ENCODE measurements at regions not wholly inside any gene's neighbourhood (a gene's known extent, or its start where the extent isn't known, plus 50 kb on each side); places are given as distances from the start of the nearest gene placed in this dataset.
A peak's percentile ranks its signal among the peaks of the same experiment; 100 is the strongest.

DNA sequence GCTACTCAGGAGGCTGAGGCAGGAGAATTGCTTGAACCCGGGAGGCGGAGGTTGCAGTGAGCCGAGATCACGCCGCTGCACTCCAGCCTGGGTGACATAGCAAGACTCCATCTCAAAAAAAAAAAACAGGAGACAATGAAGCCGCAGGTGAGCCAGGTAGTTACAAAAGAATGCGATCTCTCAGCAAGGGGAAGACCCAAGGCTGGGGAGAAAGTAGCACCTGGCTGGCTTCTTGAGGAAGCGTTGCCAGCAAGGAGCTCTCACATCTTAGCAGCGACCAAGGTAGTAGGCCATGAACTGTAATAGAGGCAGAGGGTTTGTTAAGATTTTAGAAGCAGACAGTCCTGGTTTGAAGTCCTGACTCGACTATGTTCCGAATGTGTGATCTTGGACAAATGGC lies 175.0 kb downstream of the AIPL1 start:
- Histone ChIP-seq H2AFZ (ENCODE audit: low read depth, low read length) (no peak overlapping the region), H3K9ac (ENCODE audit: low read length) (no peak overlapping the region), H3K9me3 (ENCODE audit: insufficient read depth, low read depth, low read length) (no peaks in the 10 kb centered on the region), H3K27ac (ENCODE audit: low read depth, low read length) (no peak overlapping the region), H3K4me1 (ENCODE audit: insufficient read depth, low read length) (peaks cover 10% of the 10 kb centered on the region), H4K20me1 (ENCODE audit: insufficient read depth, low read length) (no peaks in the 10 kb centered on the region), H3K79me2 (ENCODE audit: insufficient read depth, low read length) (no peaks in the 10 kb centered on the region), H3K4me2 (ENCODE audit: low read length) (no peak overlapping the region), H3K36me3 (ENCODE audit: insufficient read depth, low read length) (no peaks in the 10 kb centered on the region), H3K27me3 (ENCODE audit: insufficient read depth, low read length) (peaks cover 2% of the 10 kb centered on the region), H3K4me3 (ENCODE audit: insufficient read depth, low read depth, low read length) (no peak overlapping the region)
- DNase-seq (ENCODE audit: low read depth) (no peak), FAIRE-seq (no peak)
- H3K27me3 Mint-ChIP-seq (ENCODE audit: low read depth, unreplicated experiment), result peaks cover 19% of the 10 kb centered on the region
- H3K4me3 Mint-ChIP-seq (ENCODE audit: unreplicated experiment), result no peak overlapping the region
- no peak overlapping the region for H3K27ac Mint-ChIP-seq (ENCODE audit: unreplicated experiment)
- no peaks in the 10 kb centered on the region for H3K36me3 Mint-ChIP-seq (ENCODE audit: low read depth, unreplicated experiment)
- TF ChIP-seq, protein P1, sequence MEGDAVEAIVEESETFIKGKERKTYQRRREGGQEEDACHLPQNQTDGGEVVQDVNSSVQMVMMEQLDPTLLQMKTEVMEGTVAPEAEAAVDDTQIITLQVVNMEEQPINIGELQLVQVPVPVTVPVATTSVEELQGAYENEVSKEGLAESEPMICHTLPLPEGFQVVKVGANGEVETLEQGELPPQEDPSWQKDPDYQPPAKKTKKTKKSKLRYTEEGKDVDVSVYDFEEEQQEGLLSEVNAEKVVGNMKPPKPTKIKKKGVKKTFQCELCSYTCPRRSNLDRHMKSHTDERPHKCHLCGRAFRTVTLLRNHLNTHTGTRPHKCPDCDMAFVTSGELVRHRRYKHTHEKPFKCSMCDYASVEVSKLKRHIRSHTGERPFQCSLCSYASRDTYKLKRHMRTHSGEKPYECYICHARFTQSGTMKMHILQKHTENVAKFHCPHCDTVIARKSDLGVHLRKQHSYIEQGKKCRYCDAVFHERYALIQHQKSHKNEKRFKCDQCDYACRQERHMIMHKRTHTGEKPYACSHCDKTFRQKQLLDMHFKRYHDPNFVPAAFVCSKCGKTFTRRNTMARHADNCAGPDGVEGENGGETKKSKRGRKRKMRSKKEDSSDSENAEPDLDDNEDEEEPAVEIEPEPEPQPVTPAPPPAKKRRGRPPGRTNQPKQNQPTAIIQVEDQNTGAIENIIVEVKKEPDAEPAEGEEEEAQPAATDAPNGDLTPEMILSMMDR (IDR thresholded peaks at IDR 0.05; ENCODE audit: insufficient read depth, low read depth, low read length), result no peak
- no peak for TF ChIP-seq EZH2 (IDR thresholded peaks at IDR 0.05; ENCODE audit: insufficient read depth, low read length)
- H3K9me3 Mint-ChIP-seq (ENCODE audit: unreplicated experiment), result no peaks in the 10 kb centered on the region
- H3K4me1 Mint-ChIP-seq (ENCODE audit: low read depth, unreplicated experiment), result peaks cover 12% of the 10 kb centered on the region

DNA sequence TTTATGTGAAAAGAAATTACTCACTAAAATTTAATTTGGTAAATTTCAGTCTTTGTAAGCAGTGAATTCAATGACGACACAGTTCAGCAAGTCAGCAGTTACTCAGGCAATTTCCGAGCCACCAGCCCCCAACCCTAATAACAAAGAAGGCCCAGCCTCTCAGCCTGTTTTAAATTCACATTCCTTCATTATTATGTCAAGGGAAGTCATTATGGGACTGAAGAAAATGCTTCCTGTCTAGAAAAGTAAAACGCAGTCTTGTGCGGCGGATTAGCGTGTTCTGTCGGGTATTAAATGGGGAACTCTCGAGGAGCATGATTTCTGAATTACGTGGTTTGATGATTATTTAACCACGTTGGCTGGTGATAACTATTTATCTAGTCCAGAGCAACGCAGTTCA lies 177.6 kb downstream of the AIPL1 start:
- Mint-ChIP-seq H3K27me3 (ENCODE audit: low read depth, unreplicated experiment) (peaks cover 15% of the 10 kb centered on the region), H3K36me3 (ENCODE audit: low read depth, unreplicated experiment) (no peaks in the 10 kb centered on the region), H3K9me3 (ENCODE audit: unreplicated experiment) (no peaks in the 10 kb centered on the region), H3K4me3 (ENCODE audit: unreplicated experiment) (no peak overlapping the region), H3K4me1 (ENCODE audit: low read depth, unreplicated experiment) (peaks cover 12% of the 10 kb centered on the region), H3K27ac (ENCODE audit: unreplicated experiment) (peak overlapping the region; percentile 91)
- FAIRE-seq (no peak), DNase-seq (ENCODE audit: low read depth) (peak; percentile 76)
- Histone ChIP-seq H3K27ac (ENCODE audit: low read depth, low read length) (peak overlapping the region; percentile 71), H3K4me2 (ENCODE audit: low read length) (peak overlapping the region; percentile 78), H3K4me3 (ENCODE audit: insufficient read depth, low read depth, low read length) (peak overlapping the region; percentile 44), H3K9me3 (ENCODE audit: insufficient read depth, low read depth, low read length) (no peaks in the 10 kb centered on the region), H4K20me1 (ENCODE audit: insufficient read depth, low read length) (no peaks in the 10 kb centered on the region), H3K36me3 (ENCODE audit: insufficient read depth, low read length) (no peaks in the 10 kb centered on the region), H3K27me3 (ENCODE audit: insufficient read depth, low read length) (no peaks in the 10 kb centered on the region), H3K4me1 (ENCODE audit: insufficient read depth, low read length) (peaks cover 13% of the 10 kb centered on the region), H3K9ac (ENCODE audit: low read length) (peak overlapping the region; percentile 69), H3K79me2 (ENCODE audit: insufficient read depth, low read length) (no peaks in the 10 kb centered on the region), H2AFZ (ENCODE audit: low read depth, low read length) (peak overlapping the region; percentile 53)
- TF ChIP-seq EZH2 (IDR thresholded peaks at IDR 0.05; ENCODE audit: insufficient read depth, low read length), result no peak
- TF ChIP-seq, protein P1 (IDR thresholded peaks at IDR 0.05; ENCODE audit: insufficient read depth, low read depth, low read length), result no peak

DNA sequence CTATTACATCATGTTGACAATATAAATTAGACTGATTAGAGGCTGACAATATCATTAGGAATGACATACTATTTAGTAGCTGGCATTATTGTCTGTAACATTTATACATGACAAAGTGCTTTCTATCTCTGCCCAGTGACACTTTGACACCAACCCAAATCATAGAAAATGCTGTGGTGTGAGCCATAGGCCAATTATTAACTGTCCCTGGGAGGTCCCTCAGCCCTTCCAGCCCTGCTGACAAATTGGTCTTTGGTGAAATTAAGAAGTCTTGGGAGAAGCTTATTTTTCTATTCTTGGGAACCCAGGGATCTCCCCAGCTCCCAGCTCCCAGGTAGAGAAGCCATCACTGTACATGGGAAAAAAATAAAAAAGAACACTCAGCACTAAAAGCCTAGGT lies 179.6 kb downstream of the AIPL1 start:
- no peaks in the 10 kb centered on the region for H4K20me1 ChIP-seq (ENCODE audit: insufficient read depth, low read length)
- no peak for DNase-seq (ENCODE audit: low read depth)
- no peak for FAIRE-seq
- H3K9ac ChIP-seq (ENCODE audit: low read length), result no peak overlapping the region
- TF ChIP-seq EZH2 (IDR thresholded peaks at IDR 0.05; ENCODE audit: insufficient read depth, low read length), result no peak
- TF ChIP-seq, protein P1 (IDR thresholded peaks at IDR 0.05; ENCODE audit: insufficient read depth, low read depth, low read length), result no peak
- H3K27ac ChIP-seq (ENCODE audit: low read depth, low read length), result no peak overlapping the region
- no peak overlapping the region for H2AFZ ChIP-seq (ENCODE audit: low read depth, low read length)
- Mint-ChIP-seq H3K9me3 (ENCODE audit: unreplicated experiment) (no peaks in the 10 kb centered on the region), H3K27me3 (ENCODE audit: low read depth, unreplicated experiment) (peaks cover 16% of the 10 kb centered on the region), H3K4me3 (ENCODE audit: unreplicated experiment) (no peak overlapping the region), H3K27ac (ENCODE audit: unreplicated experiment) (no peak overlapping the region), H3K4me1 (ENCODE audit: low read depth, unreplicated experiment) (peaks cover 8% of the 10 kb centered on the region), H3K36me3 (ENCODE audit: low read depth, unreplicated experiment) (no peaks in the 10 kb centered on the region)
- H3K27me3 ChIP-seq (ENCODE audit: insufficient read depth, low read length), result no peaks in the 10 kb centered on the region
- H3K79me2 ChIP-seq (ENCODE audit: insufficient read depth, low read length), result no peaks in the 10 kb centered on the region
- H3K36me3 ChIP-seq (ENCODE audit: insufficient read depth, low read length), result no peaks in the 10 kb centered on the region
- H3K4me3 ChIP-seq (ENCODE audit: insufficient read depth, low read depth, low read length), result no peak overlapping the region
- H3K4me1 ChIP-seq (ENCODE audit: insufficient read depth, low read length), result peaks cover 13% of the 10 kb centered on the region
- no peaks in the 10 kb centered on the region for H3K9me3 ChIP-seq (ENCODE audit: insufficient read depth, low read depth, low read length)
- no peak overlapping the region for H3K4me2 ChIP-seq (ENCODE audit: low read length)
